COR-L47 (cell line): ENCODE measurements at regions not wholly inside any gene's neighbourhood (a gene's known extent, or its start where the extent isn't known, plus 50 kb on each side); places are given as distances from the start of the nearest gene placed in this dataset.

ENCODE experiments used
- DNase-seq: peaks from one replicate; lab custom pipeline; 2025; lab: John Stamatoyannopoulos, UW

DNA sequence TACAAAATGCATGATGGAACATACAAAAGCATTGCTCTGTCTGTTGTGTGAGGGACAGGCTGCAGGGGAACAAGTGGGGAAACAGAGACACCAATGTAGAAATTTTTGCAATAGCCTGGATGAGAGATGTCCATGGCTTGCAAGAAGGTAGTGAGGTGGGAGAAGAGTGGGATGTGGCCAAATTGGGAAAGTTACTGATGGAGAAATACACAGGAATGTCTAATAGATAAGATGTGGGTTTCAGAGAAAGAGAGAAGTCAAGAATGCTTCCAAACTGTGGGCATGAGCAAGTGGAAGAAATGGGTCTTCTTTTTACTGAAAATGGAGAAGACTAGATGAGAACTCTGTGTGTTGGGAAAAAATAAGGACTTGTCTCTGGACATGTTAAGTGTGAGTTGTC, 592.7 kb downstream of the TNS3 start:
- no peak for DNase-seq

DNA sequence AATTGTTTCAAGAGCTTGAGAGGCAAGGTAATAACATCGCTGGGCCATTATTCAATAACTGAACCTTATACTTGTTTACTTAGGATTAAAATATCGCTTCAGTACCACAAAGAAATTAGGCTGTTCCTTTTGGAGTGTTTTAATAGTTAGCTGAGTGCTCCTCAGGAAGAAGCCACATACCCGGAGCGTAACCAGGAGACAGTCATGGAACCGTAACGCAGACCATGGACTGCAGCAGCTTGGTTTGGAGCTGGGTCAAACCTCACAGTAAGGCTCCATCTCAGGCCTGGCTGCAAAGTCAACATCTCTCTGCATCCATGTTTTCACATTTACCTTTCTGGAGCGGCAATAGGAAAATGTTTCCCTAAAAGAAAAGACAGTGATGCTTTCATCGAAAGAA, 599.0 kb downstream of the TNS3 start:
- DNase-seq = no peak

DNA sequence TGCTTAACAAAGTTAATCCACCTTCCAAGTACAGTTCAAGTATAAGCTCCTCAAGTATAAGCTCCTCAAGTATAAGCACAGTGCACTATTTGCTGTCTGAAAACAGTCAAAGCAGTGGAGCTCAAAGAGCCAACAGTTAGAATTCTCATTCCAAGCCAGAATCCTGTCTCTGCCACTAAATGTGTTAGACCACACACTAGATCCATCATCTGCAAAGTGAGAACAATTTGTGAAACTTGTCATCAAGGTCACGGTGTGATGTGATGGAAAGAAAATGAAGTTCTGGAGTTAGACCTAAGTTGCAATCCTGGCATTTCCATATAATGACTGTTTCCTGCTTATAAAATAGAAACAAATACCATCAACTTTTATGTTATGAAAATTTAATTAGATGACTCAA, 602.5 kb downstream of the TNS3 start:
- DNase-seq = no peak

DNA sequence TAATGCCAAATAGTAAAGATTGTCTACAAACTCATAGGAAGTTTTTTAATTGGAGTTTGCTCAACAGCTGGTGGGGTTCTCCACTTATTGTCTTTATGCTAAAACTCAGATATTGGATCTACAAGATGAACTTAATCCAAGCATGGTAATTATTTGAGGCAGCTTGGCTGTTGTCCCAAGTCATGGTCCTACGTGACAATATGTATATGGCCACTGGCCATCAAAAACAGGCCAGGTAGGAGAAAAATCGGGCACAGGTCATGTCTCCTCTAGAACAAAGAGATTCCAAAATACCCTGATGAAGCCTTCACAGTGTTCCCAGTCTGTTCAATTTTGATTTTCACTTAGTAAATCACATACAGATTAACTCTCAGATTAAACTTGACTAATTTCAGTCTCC, 606.4 kb downstream of the TNS3 start:
- DNase-seq = no peak

DNA sequence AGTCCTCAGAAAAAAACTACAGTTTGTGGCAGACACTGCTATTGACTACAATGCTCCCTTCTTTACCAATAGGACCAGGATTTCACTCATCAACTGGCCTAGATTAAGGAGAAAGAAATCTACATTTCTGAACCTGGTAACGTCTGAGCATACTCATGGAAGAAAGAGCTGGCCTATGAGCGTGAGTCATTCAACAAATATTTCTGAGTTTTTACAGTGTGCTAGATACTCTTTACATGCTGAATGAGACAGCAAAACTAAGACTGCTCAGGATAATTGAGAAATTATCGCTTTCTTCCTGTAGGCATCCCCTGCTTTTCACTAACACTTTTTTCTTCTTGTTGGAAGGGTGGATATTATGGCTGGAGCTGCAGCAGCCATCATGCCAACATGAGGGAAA, 609.7 kb downstream of the TNS3 start:
- no peak for DNase-seq

DNA sequence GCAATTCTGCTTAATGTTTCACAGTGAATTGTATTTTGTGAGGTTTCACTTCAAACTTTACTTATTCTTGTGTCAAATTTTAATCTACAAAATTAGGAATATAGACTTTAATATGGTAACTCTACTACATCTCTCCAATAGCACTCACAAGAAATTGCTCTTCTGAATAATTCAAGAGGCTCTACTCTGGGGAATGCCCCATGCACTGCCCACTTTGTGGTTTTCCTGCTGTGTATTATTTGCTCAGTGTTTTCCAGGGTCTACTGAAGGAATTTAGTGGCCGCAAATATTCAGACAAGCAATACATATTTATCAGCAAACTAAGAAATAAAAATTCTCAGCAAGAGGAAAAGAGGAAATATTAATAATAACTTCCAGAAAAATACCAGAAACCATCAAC, 611.4 kb downstream of the TNS3 start:
- no peak for DNase-seq

DNA sequence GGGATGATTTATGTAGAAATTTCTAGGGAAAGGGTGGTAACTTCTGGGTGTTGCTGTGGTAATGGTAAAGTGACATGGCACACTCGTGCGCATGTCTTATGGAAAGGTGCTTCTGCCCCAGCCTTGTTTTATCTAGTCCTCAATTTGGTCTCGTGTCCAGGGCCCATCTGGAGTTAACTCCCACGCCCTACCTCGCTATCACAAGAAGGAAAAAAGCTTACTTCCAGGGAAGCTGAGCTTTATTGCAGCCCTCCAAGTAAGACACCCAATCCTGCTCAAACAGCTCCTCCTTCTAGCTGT, 611.8 kb downstream of the TNS3 start:
- no peak for DNase-seq

DNA sequence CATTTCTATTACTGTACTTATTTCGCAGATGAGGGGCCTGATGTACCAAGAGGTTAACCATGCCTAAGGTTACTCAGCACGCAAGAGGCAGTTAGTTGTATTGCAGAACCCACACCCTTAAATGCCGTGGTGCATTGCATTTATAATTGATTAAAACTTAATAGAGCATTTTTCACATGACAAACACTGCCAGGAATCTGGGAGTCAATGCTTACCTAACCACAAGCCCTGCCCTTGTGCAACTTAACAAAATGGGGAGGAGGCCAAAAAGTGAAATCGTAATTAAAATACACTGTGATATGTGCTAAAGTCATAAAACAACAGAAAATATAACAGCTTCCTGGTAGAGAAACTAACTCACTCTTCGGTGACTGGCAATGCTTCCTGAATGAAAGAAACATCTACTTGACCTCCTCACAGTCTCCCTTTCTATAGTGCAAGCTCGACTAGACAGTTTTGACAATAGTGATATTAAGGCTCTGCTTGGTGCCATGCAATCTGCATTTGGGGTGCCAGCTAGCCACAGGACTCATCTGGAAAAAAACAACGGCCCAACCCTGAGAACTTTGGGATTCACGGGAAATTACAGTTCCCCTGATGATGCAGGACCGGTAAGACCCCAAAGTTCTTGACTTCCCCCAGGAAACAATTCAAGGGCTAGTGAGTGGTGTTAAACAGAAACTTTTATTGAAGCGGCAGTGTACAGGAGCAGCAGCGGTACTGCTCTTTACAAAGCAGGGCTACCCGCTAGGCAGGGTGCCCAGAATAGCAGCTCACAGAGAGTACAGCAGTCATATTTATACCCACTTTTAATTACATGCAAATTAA, 612.4 kb downstream of the TNS3 start:
- no peak for DNase-seq

DNA sequence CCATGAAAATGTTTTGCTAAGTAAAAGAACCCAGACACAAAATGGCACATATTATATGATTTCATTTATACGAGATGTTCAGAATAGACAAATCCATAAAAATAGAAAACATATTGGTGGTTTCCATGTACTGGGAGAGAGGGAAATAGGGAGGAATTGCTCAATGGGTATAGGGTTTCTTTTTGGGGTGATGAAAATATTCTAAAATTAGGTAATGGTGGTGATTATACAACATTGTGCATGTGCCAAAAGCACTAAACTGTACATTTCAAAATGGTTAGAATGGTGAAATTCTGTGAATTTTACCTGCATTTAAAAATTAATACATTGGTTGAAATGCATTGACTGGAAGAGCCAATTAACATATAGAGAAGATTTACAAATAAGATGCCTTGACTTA, 613.9 kb downstream of the TNS3 start:
- DNase-seq = no peak

DNA sequence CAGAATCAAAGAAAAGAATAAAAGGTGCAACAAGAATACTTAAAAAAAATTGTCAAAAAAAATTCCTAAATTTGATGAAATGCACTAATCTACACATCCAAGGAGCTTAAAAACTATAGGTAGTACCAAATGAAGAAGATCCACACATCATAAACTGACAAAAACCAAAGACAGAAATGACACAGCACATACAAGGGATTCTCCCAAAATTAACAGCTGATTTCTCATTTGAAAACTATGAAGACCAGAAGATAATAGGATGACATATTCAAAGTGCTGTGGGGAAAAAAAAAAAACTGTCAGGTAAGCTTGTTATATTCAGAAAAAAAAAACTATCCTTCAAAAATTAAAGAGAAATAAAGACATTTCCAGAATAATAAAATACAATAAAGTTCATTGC, 618.2 kb downstream of the TNS3 start:
- no peak for DNase-seq

DNA sequence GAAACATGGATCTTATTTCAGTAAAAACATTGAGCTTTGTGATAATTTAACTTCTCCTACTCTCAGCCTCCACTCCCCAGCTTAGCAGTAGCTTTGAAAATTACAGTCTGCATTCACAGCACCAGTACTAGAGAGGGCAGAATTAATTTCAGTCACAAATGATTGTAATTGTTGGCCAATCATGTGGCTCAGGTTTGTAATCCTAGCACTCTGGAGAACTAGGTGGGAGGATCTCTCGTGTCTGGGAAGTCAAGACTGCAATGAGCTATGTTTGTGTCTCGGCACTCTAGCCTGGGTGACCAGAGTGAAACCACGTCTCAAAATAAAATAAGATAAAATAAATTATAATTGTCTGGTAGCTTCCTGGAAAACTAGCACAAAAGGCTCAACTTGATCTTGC, 620.9 kb downstream of the TNS3 start:
- no peak for DNase-seq

DNA sequence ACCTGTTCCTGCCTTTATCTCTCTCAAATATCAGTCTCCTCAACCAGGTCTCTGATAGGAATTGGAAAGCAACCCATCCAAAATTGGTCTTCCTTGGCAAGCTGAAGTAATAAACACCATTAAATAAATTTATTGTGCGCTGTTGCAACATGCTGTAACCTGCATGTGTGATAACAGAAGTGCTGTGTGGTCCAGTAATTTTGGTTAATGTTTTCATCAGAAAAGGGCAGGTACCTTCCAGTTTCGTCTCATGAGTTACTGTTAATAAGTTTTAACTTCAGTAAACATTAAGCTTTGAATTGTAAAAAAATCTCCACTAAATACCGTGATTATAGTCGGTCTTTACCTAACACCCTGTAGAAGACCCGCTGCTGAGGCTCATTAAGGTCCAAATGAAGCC, 624.7 kb downstream of the TNS3 start:
- DNase-seq = no peak

DNA sequence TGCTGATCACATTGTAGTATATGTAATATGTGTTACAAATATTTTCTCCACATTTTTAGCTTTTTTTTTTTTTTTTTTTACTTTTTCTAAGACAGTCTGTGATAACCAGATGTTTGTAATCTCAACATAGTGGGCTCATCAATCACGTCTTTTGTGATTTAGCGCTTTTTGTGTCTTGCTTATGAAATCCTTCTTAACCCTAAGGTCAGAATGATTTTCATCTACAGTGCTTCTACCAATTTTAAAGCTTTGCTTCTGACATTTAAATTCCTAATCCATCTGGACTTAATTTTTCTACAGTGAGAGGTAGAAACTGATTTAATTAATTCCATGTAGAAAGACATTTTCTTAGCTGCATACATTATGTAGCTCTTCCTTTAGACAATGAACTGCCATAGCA, 626.4 kb downstream of the TNS3 start:
- no peak for DNase-seq

DNA sequence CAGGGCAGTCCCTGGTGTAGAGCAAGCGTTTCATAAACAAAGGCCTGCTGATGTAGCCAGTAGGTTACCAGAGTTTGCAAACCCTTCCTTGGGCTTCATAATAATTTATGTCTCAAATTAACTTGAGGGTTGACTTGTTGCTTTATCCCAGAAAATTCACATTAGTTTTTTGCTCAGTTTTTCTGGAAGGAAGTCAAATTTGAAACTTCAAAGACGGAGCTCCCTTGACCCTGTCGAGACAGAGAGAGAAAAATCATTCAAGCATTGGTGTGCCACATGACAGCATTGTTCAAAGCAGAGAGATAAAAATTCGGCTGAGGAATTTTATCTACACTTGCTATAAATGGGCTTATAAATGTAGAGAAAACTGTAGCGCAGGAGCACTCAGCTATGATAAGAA, 627.7 kb downstream of the TNS3 start:
- no peak for DNase-seq

DNA sequence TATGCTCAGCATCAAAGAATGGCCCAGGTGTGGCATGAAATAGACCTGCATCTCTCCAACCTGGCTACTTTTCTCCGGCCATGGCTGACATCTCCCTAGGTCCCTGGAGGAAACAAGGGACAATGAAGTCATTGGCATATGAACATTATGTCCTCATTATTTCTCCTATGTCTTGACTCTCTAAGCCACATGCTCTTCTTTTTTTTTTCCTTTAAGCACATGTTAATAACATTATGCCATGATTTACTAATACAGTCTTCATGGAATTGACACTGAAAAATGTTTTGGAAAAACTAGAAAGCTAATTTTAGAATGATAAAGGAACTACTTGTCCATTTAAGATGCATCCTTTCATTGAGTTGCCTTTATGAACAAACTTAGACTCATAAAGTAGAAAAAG, 628.9 kb downstream of the TNS3 start:
- DNase-seq = no peak

DNA sequence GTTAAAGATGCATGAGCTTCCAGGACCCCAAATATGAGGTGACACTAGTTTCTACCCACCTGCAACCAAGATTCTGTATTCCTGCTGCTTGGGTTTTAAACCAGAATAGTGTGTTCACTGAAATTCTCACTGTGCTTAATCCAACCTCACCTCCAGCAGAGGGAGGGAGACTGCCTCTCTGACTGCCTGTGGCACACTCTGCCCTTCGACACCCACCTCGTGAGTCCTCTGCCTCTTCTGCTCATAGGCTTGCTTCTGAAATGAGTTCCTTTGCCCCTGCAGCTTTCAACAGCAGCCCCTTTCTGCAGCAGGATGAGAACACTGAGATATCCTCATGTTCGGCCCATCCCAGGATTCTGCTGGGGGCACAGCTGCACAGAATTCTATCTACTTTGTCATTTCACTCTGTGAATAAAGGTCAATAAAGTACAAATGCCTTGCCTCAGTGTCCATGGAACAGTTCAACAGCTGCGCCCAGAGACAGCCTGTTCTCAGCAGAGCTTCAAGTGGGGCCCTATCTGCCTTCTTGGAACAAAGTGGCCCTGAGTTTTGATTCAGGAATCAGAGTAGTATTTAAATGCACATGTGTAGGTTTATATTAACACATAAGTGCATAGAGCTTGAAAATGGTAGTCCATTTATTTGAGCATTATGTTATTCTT, 632.5 kb downstream of the TNS3 start:
- DNase-seq = no peak

DNA sequence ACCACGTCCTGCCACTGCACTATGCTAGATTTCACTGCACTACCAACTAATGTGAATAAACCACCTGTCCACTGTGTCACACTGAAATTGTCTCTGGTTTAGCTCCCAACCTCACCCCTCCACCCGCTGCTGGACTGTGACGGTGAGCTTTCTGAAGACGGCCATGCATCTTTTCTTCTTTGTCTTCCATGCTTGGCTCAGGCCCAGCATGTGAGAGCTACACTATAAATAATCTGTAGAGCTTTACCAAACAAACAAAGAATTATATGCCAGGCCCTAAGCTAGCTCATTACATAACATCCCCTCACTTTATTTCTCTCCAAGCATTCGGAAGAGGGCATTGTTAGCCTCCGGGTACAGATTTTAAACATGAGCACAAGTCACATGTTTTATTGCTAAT, 633.2 kb downstream of the TNS3 start:
- no peak for DNase-seq

DNA sequence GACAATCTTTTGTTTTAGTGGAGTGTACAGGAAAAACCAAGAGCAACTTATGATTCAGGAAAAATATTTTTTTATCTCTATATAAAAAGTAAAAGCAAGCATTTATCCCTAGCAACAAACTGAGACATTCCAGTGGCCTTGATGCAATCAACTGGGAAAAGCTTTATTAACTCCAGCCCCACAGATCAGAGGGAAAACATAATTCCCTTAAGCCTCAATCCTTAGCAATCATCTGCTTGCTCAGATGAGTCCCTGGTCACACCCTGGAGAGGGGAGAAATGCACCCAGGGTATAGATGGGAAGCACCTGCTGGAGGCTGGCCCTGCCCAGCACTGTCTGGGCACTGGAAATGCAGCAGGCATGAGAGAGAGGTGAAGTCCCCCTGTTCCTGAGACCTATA, 636.6 kb downstream of the TNS3 start:
- DNase-seq = no peak

DNA sequence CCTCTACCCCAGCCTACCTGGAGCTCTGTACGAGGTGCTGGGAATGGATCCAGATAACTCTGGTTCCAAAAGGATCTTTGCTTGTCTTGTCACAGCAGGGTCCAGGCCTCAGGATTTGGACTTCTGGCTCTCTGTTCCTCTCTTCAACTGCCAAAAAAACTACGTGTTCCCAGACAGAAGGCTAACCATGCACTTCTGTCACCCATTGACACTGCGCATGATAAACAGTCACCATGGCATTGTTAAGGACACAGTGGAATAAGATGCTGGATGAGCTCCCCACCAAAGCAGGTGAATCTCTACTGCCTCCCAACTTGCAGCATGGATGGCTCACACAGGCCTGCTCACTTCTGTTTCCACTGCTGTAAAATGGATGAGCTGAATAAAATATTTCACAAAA, 637.9 kb downstream of the TNS3 start:
- DNase-seq = no peak

DNA sequence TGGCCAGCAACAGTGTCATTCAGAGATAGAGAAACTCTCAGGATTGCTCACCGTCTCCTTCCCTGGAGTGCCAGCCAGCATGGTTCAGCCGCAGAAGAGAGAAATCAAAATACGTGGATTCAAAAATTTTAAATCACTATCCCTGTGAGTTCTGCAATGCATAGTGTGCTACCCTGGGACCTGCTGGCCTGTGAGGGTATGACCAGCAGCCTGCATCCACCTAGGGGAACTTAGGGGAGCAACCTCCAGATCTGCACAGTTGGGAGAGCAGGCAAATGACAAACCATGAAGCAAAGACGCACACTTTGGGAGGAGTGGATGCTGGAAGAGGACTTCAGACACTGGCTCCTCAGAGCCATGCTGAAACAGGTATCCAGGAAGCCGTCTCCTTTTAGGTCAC, 639.3 kb downstream of the TNS3 start:
- DNase-seq = no peak

DNA sequence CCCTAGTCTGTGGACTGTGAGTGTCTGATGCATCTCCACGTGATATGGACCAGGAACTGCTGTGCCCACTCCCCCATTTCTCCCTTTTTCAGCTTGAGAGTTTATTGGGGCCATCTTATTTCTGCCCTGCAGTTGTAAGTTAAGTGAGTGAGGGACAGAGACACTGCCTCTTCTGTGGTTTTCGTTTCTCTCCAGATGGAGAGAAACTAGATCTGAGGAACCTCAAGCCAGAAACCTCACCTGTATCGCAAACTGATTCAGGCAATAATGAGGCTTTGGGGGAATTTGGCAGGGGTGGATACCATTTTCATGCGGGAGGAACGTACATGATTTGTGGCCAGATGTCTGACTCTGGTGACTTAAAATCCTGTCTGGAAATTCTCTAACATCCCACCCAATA, 641.7 kb downstream of the TNS3 start:
- no peak for DNase-seq

DNA sequence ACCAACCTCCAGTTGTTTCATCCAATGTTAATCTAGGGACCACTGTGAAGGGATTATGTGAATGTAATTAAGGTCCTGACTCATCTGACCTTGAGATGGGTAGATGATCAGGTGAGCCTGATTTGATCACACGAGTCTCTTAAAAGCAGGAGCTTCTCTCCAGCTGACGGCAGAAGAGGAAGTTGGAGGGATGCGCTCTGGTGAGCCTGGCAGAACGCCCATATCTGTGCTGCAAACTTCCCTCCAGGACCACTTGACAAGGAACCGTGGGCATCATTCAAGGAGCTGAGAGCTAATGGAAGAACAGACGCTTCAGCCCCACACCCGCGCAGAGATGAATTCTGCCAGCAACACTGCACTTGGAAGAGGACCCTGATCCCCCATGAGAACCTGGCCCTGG, 642.4 kb downstream of the TNS3 start:
- DNase-seq = no peak

DNA sequence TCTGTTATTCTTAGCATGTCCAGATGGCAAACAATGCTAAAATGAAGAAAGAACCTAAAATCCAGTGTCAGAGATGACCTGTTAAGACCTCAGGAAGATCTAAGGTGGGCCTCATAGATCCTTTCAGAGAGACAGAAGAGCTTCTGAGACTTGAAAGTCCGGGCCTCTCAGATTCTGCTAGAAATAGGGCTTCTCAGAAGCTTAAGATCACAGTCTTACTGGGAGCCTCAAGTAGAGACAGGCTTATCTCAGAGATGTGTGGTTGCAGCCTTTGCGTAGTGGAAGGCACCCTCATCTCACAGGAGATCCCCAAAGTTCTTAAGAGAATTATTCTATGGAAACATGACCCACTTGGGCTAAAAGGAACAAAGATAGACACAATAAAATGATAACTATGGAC, 642.8 kb downstream of the TNS3 start:
- DNase-seq = no peak

DNA sequence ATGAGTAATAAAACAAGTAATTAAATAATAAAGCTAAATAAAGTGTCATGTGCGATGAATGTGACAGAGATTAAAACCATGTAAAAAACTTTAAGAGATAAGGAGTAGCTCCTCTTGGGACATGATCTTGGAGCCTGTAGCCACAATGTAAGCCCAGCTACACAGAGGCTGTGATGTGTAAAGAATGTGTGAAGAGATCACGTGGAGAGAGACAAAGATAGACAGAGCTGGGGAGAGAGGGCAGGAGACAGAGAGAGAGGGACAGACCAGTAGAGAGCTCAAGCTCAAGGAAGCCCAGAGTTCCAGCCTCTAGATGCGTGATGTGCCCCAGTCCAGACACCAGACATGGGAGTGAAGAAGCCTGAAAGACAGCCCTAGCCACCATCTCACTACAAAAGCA, 644.1 kb downstream of the TNS3 start:
- no peak for DNase-seq
